ENCODE measurements at regions not wholly inside any gene's neighbourhood (a gene's known extent, or its start where the extent isn't known, plus 50 kb on each side); places are given as distances from the start of the nearest gene placed in this dataset.

GRCh38 chr6:166768761-166769160 lies 141.7 kb upstream of the RPS6KA2 start:
- intact Hi-C loops (cut with DNase I) = no loop called here

GRCh38 chr6:166767230-166767629 lies 140.2 kb upstream of the RPS6KA2 start:
- ATAC-seq (no peak), DNase-seq (no peak)
- Histone ChIP-seq H3K27me3 (no peaks in the 10 kb centered on the region), H3K9me3 (no peaks in the 10 kb centered on the region), H3K36me3 (no peaks in the 10 kb centered on the region), H3K27ac (no peak overlapping the region), H3K4me1 (no peaks in the 10 kb centered on the region), H3K4me3 (no peak overlapping the region)
- TF ChIP-seq POLR2A (IDR thresholded peaks at IDR 0.05) (no peak), CTCF (IDR thresholded peaks at IDR 0.05) (no peak)
- intact Hi-C loops (cut with DNase I) = no loop called here
- 85 to 93% (median 87%) methylated on average over 16 of the region's 16 CpGs for WGBS, 4 donors

More at GRCh38 chr6:166768761-166769160, 141.7 kb upstream of the RPS6KA2 start:
- H3K4me1 ChIP-seq = no peaks in the 10 kb centered on the region
- DNase-seq (no peak), ATAC-seq (no peak)
- no peak overlapping the region for H3K4me3 ChIP-seq
- no peaks in the 10 kb centered on the region for H3K27me3 ChIP-seq
- H3K36me3 ChIP-seq = no peaks in the 10 kb centered on the region
- 81 to 88% (median 83%) methylated on average over 7 to 8 of the region's 8 CpGs for WGBS, 4 donors
- H3K9me3 ChIP-seq = no peaks in the 10 kb centered on the region
- H3K27ac ChIP-seq = no peak overlapping the region
- no peak for TF ChIP-seq CTCF (IDR thresholded peaks at IDR 0.05)
- TF ChIP-seq POLR2A (IDR thresholded peaks at IDR 0.05) = no peak

- Histone ChIP-seq H3K36me3 (no peaks in the 10 kb centered on the region), H3K4me3 (no peak overlapping the region), H3K27me3 (peaks cover 0 to under 1% (median 0%) of the 10 kb centered on the region in 9 donors), H3K9me3 (no peaks in the 10 kb centered on the region), H3K4me1 (no peaks in the 10 kb centered on the region), H3K27ac (no peak overlapping the region)
- TF ChIP-seq CTCF (IDR thresholded peaks at IDR 0.05) (no peak), POLR2A (IDR thresholded peaks at IDR 0.05) (no peak)
- intact Hi-C loops (cut with DNase I) = no loop called here
- WGBS, 4 donors = 80 to 87% (median 83%) methylated on average over 10 of the region's 10 CpGs
- ATAC-seq (no peak), DNase-seq (no peak)
Measured at GRCh38 chr6:166766769-166767168, 139.7 kb upstream of the RPS6KA2 start.

- Histone ChIP-seq H3K36me3 (no peaks in the 10 kb centered on the region), H3K4me3 (no peak overlapping the region), H3K27me3 (peaks cover 0 to 3% (median 0%) of the 10 kb centered on the region in 9 donors), H3K4me1 (no peaks in the 10 kb centered on the region), H3K27ac (no peak overlapping the region), H3K9me3 (no peaks in the 10 kb centered on the region)
- no peak for ATAC-seq
- no peak for TF ChIP-seq CTCF (IDR thresholded peaks at IDR 0.05)
- TF ChIP-seq POLR2A (IDR thresholded peaks at IDR 0.05) = no peak
- intact Hi-C loops (cut with DNase I) = no loop called here
- WGBS, 4 donors = 95 to 98% (median 96%) methylated on average over 6 to 14 of the region's 14 CpGs
- DNase-seq = no peak
Measured at GRCh38 chr6:166765234-166765541, 138.1 kb upstream of the RPS6KA2 start.
